BLaER1 treated with 17β-estradiol and CSF1 and Interleukin-3, amounts not matched to agents 10 nM and 100 nM (cell line): ENCODE measurements at regions not wholly inside any gene's neighbourhood (a gene's known extent, or its start where the extent isn't known, plus 50 kb on each side); places are given as distances from the start of the nearest gene placed in this dataset.

Experiments used
- H3K27ac ChIP-seq, 11 experiments: shearing (Covaris generic); formaldehyde crosslinking; 2 replicates each; pipeline ENCODE4 v1.8.1; 2022
- H3K27me3 ChIP-seq, 11 experiments: shearing (Covaris generic); formaldehyde crosslinking; 2 replicates each; pipeline ENCODE4 v1.8.1; 2022
- H3K36me3 ChIP-seq, 11 experiments: shearing (Covaris generic); formaldehyde crosslinking; 2 replicates each; pipeline ENCODE4 v1.8.1; 2022
- H3K4me1 ChIP-seq, 10 experiments: shearing (Covaris generic); formaldehyde crosslinking; 2 replicates each; pipeline ENCODE4 v1.8.1; 2022
- H3K4me2 ChIP-seq, 11 experiments: shearing (Covaris generic); formaldehyde crosslinking; 2 replicates each; pipeline ENCODE4 v1.8.1; 2022
- H3K4me3 ChIP-seq, 10 experiments: shearing (Covaris generic); formaldehyde crosslinking; 2 replicates each; pipeline ENCODE4 v1.8.1; 2022
- H3K9ac ChIP-seq, 11 experiments: shearing (Covaris generic); formaldehyde crosslinking; 2 replicates each; pipeline ENCODE4 v1.8.1; 2022
- H3K9me3 ChIP-seq, 11 experiments: shearing (Covaris generic); formaldehyde crosslinking; replicated peaks in 1 of 11; 2 replicates each; pipeline ENCODE4 v1.8.1; 2022
- H4K20me1 ChIP-seq, 11 experiments: shearing (Covaris generic); formaldehyde crosslinking; 2 replicates each; pipeline ENCODE4 v1.8.1; 2022
- Cebpa-rat ChIP-seq, 11 experiments: shearing (Covaris generic); IDR thresholded peaks; 2 replicates each; pipeline ENCODE4 v1.8.1; 2022

GRCh38 chr10:31157123-31158010, 125.7 kb upstream of the ZNF438 start:
- Histone ChIP-seq H3K9ac (no peak overlapping the region), H4K20me1 (no peaks in the 10 kb centered on the region), H3K27me3 (no peaks in the 10 kb centered on the region), H3K27ac (no peak overlapping the region), H3K4me1 (no peaks in the 10 kb centered on the region), H3K9me3 (peaks cover 0 to 10% (median 0%) of the 10 kb centered on the region in 11 experiments; a peak in 2 of 22 replicates), H3K4me3 (no peak overlapping the region), H3K36me3 (no peaks in the 10 kb centered on the region), H3K4me2 (no peak overlapping the region)
- no peak for TF ChIP-seq Cebpa-rat (IDR thresholded peaks at IDR 0.05)

GRCh38 chr10:31158011-31158658, 126.5 kb upstream of the ZNF438 start:
- peaks cover 0 to 18% (median 0%) of the 10 kb centered on the region in 11 experiments; a peak in 2 of 22 replicates for H3K9me3 ChIP-seq
- H3K36me3 ChIP-seq: no peaks in the 10 kb centered on the region
- no peak overlapping the region for H3K4me3 ChIP-seq
- no peaks in the 10 kb centered on the region for H3K27me3 ChIP-seq
- no peak for TF ChIP-seq Cebpa-rat (IDR thresholded peaks at IDR 0.05)
- H3K4me1 ChIP-seq: no peaks in the 10 kb centered on the region
- H3K27ac ChIP-seq: no peak overlapping the region
- H4K20me1 ChIP-seq: no peaks in the 10 kb centered on the region
- H3K9ac ChIP-seq: no peak overlapping the region
- H3K4me2 ChIP-seq: no peak overlapping the region

GRCh38 chr10:31166606-31167005, 134.9 kb upstream of the ZNF438 start:
- H3K9me3 ChIP-seq: peaks cover 9 to 29% (median 20%) of the 10 kb centered on the region in 11 experiments; a peak in 21 of 22 replicates
- H3K4me2 ChIP-seq: no peak overlapping the region
- no peaks in the 10 kb centered on the region for H3K36me3 ChIP-seq
- no peak overlapping the region for H3K4me3 ChIP-seq
- H4K20me1 ChIP-seq: no peaks in the 10 kb centered on the region
- H3K27me3 ChIP-seq: no peaks in the 10 kb centered on the region
- TF ChIP-seq Cebpa-rat (IDR thresholded peaks at IDR 0.05): no peak
- H3K4me1 ChIP-seq: peaks cover 0 to 9% (median 0%) of the 10 kb centered on the region in 10 experiments; a peak in 2 of 20 replicates
- no peak overlapping the region for H3K27ac ChIP-seq
- no peak overlapping the region for H3K9ac ChIP-seq

GRCh38 chr10:31170636-31171035, 139.0 kb upstream of the ZNF438 start:
- H3K4me2 ChIP-seq: peak overlapping the region in 2 of 11 experiments; percentile 16 to 44; a peak in 2 of 22 replicates
- H3K27ac ChIP-seq: no peak overlapping the region
- H3K4me3 ChIP-seq: no peak overlapping the region
- H3K36me3 ChIP-seq: no peaks in the 10 kb centered on the region
- H3K9me3 ChIP-seq: peaks cover 17 to 51% (median 26%) of the 10 kb centered on the region in 11 experiments
- TF ChIP-seq Cebpa-rat (IDR thresholded peaks at IDR 0.05): no peak
- peaks cover 0 to 9% (median 0%) of the 10 kb centered on the region in 10 experiments; a peak in 2 of 20 replicates for H3K4me1 ChIP-seq
- H3K9ac ChIP-seq: no peak overlapping the region
- H4K20me1 ChIP-seq: no peaks in the 10 kb centered on the region
- no peaks in the 10 kb centered on the region for H3K27me3 ChIP-seq

GRCh38 chr10:31171402-31172083, 139.9 kb upstream of the ZNF438 start:
- Histone ChIP-seq H3K9ac (no peak overlapping the region), H3K9me3 (peaks cover 12 to 49% (median 28%) of the 10 kb centered on the region in 11 experiments; a peak in 21 of 22 replicates), H3K4me2 (no peak overlapping the region), H3K4me1 (peaks cover 0 to 9% (median 0%) of the 10 kb centered on the region in 10 experiments; a peak in 2 of 20 replicates), H3K36me3 (no peaks in the 10 kb centered on the region), H3K4me3 (no peak overlapping the region), H3K27ac (no peak overlapping the region), H3K27me3 (no peaks in the 10 kb centered on the region), H4K20me1 (no peaks in the 10 kb centered on the region)
- no peak for TF ChIP-seq Cebpa-rat (IDR thresholded peaks at IDR 0.05)

- Histone ChIP-seq H3K4me1 (peaks cover 0 to 9% (median 0%) of the 10 kb centered on the region in 10 experiments; a peak in 2 of 20 replicates), H3K27me3 (no peaks in the 10 kb centered on the region), H3K9me3 (peaks cover 12 to 49% (median 28%) of the 10 kb centered on the region in 11 experiments; a peak in 21 of 22 replicates), H3K9ac (no peak overlapping the region), H3K4me2 (no peak overlapping the region), H3K4me3 (no peak overlapping the region), H4K20me1 (no peaks in the 10 kb centered on the region), H3K36me3 (no peaks in the 10 kb centered on the region), H3K27ac (no peak overlapping the region)
- TF ChIP-seq Cebpa-rat (IDR thresholded peaks at IDR 0.05): no peak
Observed at GRCh38 chr10:31172925-31173324, 141.3 kb upstream of the ZNF438 start.

GRCh38 chr10:31173752-31174151, 142.1 kb upstream of the ZNF438 start:
- peaks cover 0 to 9% (median 0%) of the 10 kb centered on the region in 10 experiments; a peak in 2 of 20 replicates for H3K4me1 ChIP-seq
- H3K9me3 ChIP-seq: peaks cover 12 to 49% (median 28%) of the 10 kb centered on the region in 11 experiments; a peak in 21 of 22 replicates

GRCh38 chr10:31179091-31179680, 139.8 kb upstream of the ZEB1 start:
- H3K4me2 ChIP-seq: no peak overlapping the region
- H3K9me3 ChIP-seq: peaks cover 0 to 16% (median 11%) of the 10 kb centered on the region in 11 experiments; a peak in 16 of 22 replicates
- no peak overlapping the region for H3K27ac ChIP-seq
- no peaks in the 10 kb centered on the region for H3K36me3 ChIP-seq
- H3K9ac ChIP-seq: no peak overlapping the region
- H4K20me1 ChIP-seq: no peaks in the 10 kb centered on the region
- H3K4me1 ChIP-seq: no peaks in the 10 kb centered on the region
- H3K4me3 ChIP-seq: no peak overlapping the region
- no peak for TF ChIP-seq Cebpa-rat (IDR thresholded peaks at IDR 0.05)
- H3K27me3 ChIP-seq: no peaks in the 10 kb centered on the region

More at GRCh38 chr10:31173752-31174151, 142.1 kb upstream of the ZNF438 start:
- TF ChIP-seq Cebpa-rat (IDR thresholded peaks at IDR 0.05): no peak
- no peak overlapping the region for H3K4me3 ChIP-seq
- no peaks in the 10 kb centered on the region for H3K36me3 ChIP-seq
- no peaks in the 10 kb centered on the region for H4K20me1 ChIP-seq
- H3K27ac ChIP-seq: no peak overlapping the region
- no peak overlapping the region for H3K9ac ChIP-seq
- no peak overlapping the region for H3K4me2 ChIP-seq
- no peaks in the 10 kb centered on the region for H3K27me3 ChIP-seq
